ENCODE measurements at regions not wholly inside any gene's neighbourhood (a gene's known extent, or its start where the extent isn't known, plus 50 kb on each side); places are given as distances from the start of the nearest gene placed in this dataset.

DNA sequence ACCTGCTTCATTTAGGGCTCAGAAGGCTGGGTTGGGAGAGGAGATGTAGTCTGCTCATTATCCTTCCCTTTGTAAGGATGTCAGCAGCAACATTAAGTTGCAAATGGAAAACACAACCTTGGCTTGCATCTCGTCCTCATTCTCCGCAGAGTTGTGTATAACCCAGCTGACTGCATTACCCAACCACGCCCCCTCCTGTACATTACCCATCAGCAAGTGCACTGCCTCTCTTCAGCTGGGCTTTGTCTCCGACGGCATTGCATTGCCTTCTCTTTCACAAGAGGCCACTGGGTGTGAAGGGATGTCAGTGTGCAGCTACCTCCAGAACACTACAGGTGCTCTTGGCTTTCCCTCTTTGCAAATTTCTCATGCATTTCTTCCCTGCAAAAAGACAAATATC, 128.7 kb upstream of the TSHZ2 start:
- no peak overlapping the region for H2BK15ac ChIP-seq (ENCODE audit: low read depth, low read length)
- in situ Hi-C loops (cut with MboI; ENCODE audit: low sequenced_read_pairs): no loop called here
- H3K4me3 ChIP-seq (ENCODE audit: insufficient read depth, low read depth, low read length): no peak overlapping the region
- H4K91ac ChIP-seq (ENCODE audit: insufficient read depth, low read depth, low read length): no peak overlapping the region
- no peak overlapping the region for H3K14ac ChIP-seq (replicated peaks; ENCODE audit: low read depth, low read length)
- H3K4me1 ChIP-seq (ENCODE audit: control insufficient read depth, insufficient read depth, low read length): no peaks in the 10 kb centered on the region
- ChIA-PET POLR2A (ENCODE audit: unreplicated experiment) (no interaction called here), CTCF (no interaction called here)
- H3K27me3 ChIP-seq (ENCODE audit: control insufficient read depth, insufficient read depth, low read length): no peaks in the 10 kb centered on the region
- H3K18ac ChIP-seq (ENCODE audit: low read depth, low read length): no peak overlapping the region
- H2AFZ ChIP-seq (replicated peaks; ENCODE audit: low read length, poor library complexity): no peak overlapping the region
- H3K23ac ChIP-seq (ENCODE audit: low read depth, low read length): no peak overlapping the region
- ATAC-seq (ENCODE audit: low read depth) (no peak), DNase-seq (no peak)
- intact Hi-C loops (cut with micrococcal nuclease): no loop called here
- whole genome bisulfite sequencing, 2 experiments (ENCODE audit: extremely low coverage in 2 of 2, insufficient read length in 1 of 2): no CpG with 5 or more reads among the region's 5 CpGs
- no peak overlapping the region for H2BK20ac ChIP-seq (ENCODE audit: low read depth, low read length)
- no peak overlapping the region for H3K9ac ChIP-seq (ENCODE audit: low read depth, low read length)
- no peaks in the 10 kb centered on the region for H3K9me1 ChIP-seq (ENCODE audit: insufficient read depth, low read length)
- H3K4me2 ChIP-seq (ENCODE audit: low read depth, low read length): no peak overlapping the region
- dilution Hi-C loops (cut with HindIII; ENCODE audit: low sequenced_read_pairs, unreplicated experiment): no loop called here
- no peak overlapping the region for H3K56ac ChIP-seq (ENCODE audit: extremely low read depth, insufficient read depth, low read length)
- H3K36me3 ChIP-seq (ENCODE audit: control insufficient read depth, insufficient read depth, low read length): no peaks in the 10 kb centered on the region
- H4K5ac ChIP-seq (ENCODE audit: low read depth, low read length): no peak overlapping the region
- H2BK120ac ChIP-seq (ENCODE audit: low read depth, low read length): no peak overlapping the region
- H3K4ac ChIP-seq (ENCODE audit: low read depth, low read length): no peak overlapping the region
- no peak overlapping the region for H3K27ac ChIP-seq (ENCODE audit: insufficient read depth, low read length)
- no peaks in the 10 kb centered on the region for H4K20me1 ChIP-seq (ENCODE audit: insufficient read depth, low read length)
- no peak overlapping the region for H2BK5ac ChIP-seq (ENCODE audit: low read depth, low read length, poor library complexity, severe bottlenecking)
- H3K79me1 ChIP-seq (ENCODE audit: low read depth in 1 of 2, low read length in 2 of 2): no peaks in the 10 kb centered on the region
- H3K9me3 ChIP-seq (ENCODE audit: control insufficient read depth, insufficient read depth, low read length): peaks cover 4% of the 10 kb centered on the region
- H4K8ac ChIP-seq (ENCODE audit: low read depth in 2 of 2, low read length in 2 of 2): no peak overlapping the region
- BruUV-seq (replicated peaks): no TSS peak
- no peak overlapping the region for H2AK5ac ChIP-seq (ENCODE audit: low read depth, low read length)
- H2AK9ac ChIP-seq (replicated peaks; ENCODE audit: low read depth, low read length, poor library complexity): no peak overlapping the region
- TF ChIP-seq, protein P1, sequence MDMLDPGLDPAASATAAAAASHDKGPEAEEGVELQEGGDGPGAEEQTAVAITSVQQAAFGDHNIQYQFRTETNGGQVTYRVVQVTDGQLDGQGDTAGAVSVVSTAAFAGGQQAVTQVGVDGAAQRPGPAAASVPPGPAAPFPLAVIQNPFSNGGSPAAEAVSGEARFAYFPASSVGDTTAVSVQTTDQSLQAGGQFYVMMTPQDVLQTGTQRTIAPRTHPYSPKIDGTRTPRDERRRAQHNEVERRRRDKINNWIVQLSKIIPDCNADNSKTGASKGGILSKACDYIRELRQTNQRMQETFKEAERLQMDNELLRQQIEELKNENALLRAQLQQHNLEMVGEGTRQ (IDR thresholded peaks at IDR 0.05; ENCODE audit: low read depth, low read length): no peak
- TF ChIP-seq MAFK (IDR thresholded peaks at IDR 0.05; ENCODE audit: low read depth, low read length): no peak
- no peak for TF ChIP-seq MXI1 (IDR thresholded peaks at IDR 0.05; ENCODE audit: borderline replicate concordance, low read depth, low read length)
- no peak for TF ChIP-seq SMC3 (IDR thresholded peaks at IDR 0.05; ENCODE audit: low read depth, low read length)
- TF ChIP-seq NFE2L2 (IDR thresholded peaks at IDR 0.05; ENCODE audit: low read depth, low read length): no peak
- TF ChIP-seq RAD21 (IDR thresholded peaks at IDR 0.05; ENCODE audit: low read length): no peak
- TF ChIP-seq MAZ (IDR thresholded peaks at IDR 0.05; ENCODE audit: borderline replicate concordance, low read depth, low read length): no peak
- no peak for TF ChIP-seq CHD1 (IDR thresholded peaks at IDR 0.05; ENCODE audit: low read depth, low read length)
- TF ChIP-seq RCOR1 (IDR thresholded peaks at IDR 0.05; ENCODE audit: insufficient replicate concordance, low read length): no peak
- no peak for TF ChIP-seq RFX5 (IDR thresholded peaks at IDR 0.05; ENCODE audit: low read depth, low read length)
- TF ChIP-seq FOS (IDR thresholded peaks at IDR 0.05; ENCODE audit: low read depth, low read length): no peak
- no peak for TF ChIP-seq POLR2A (IDR thresholded peaks at IDR 0.05; ENCODE audit: low read depth, low read length)
- no peak for TF ChIP-seq BHLHE40 (IDR thresholded peaks at IDR 0.05; ENCODE audit: low read depth, low read length)
- TF ChIP-seq CEBPB (IDR thresholded peaks at IDR 0.05; ENCODE audit: low read depth, low read length): no peak
- TF ChIP-seq CTCF (conservative IDR thresholded peaks at IDR 0.05; ENCODE audit: low read depth, low read length): no peak
- TF ChIP-seq ELK1 (IDR thresholded peaks at IDR 0.05; ENCODE audit: borderline replicate concordance, low read depth, low read length): no peak

Measured in IMR-90 (cell line).